ENCODE measurements at regions not wholly inside any gene's neighbourhood (a gene's known extent, or its start where the extent isn't known, plus 50 kb on each side); places are given as distances from the start of the nearest gene placed in this dataset.

- Mint-ChIP-seq H3K4me3 (ENCODE audit: unreplicated experiment) (no peak overlapping the region), H3K27ac (ENCODE audit: unreplicated experiment) (no peak overlapping the region), H3K36me3 (ENCODE audit: low read depth, unreplicated experiment) (no peaks in the 10 kb centered on the region), H3K27me3 (ENCODE audit: low read depth, unreplicated experiment) (peaks cover 3% of the 10 kb centered on the region), H3K9me3 (ENCODE audit: unreplicated experiment) (no peaks in the 10 kb centered on the region), H3K4me1 (ENCODE audit: low read depth, unreplicated experiment) (no peaks in the 10 kb centered on the region)
- Histone ChIP-seq H3K27me3 (ENCODE audit: insufficient read depth, low read length) (no peaks in the 10 kb centered on the region), H3K36me3 (ENCODE audit: insufficient read depth, low read length) (no peaks in the 10 kb centered on the region), H3K9me3 (ENCODE audit: insufficient read depth, low read depth, low read length) (no peaks in the 10 kb centered on the region), H3K79me2 (ENCODE audit: insufficient read depth, low read length) (no peaks in the 10 kb centered on the region), H3K4me1 (ENCODE audit: insufficient read depth, low read length) (no peaks in the 10 kb centered on the region), H3K9ac (ENCODE audit: low read length) (no peak overlapping the region), H3K4me2 (ENCODE audit: low read length) (no peak overlapping the region), H2AFZ (ENCODE audit: low read depth, low read length) (no peak overlapping the region), H4K20me1 (ENCODE audit: insufficient read depth, low read length) (no peaks in the 10 kb centered on the region), H3K4me3 (ENCODE audit: insufficient read depth, low read depth, low read length) (no peak overlapping the region), H3K27ac (ENCODE audit: low read depth, low read length) (no peak overlapping the region)
- DNase-seq (ENCODE audit: low read depth) (no peak), FAIRE-seq (no peak)
- TF ChIP-seq CTCF (IDR thresholded peaks at IDR 0.05; ENCODE audit: insufficient read depth, low read depth, low read length) = no peak
- TF ChIP-seq EZH2 (IDR thresholded peaks at IDR 0.05; ENCODE audit: insufficient read depth, low read length) = no peak
These were observed 259.3 kb upstream of the TBX18 start for GRCh38 chr6:85023721-85024120.

GRCh38 chr6:85017352-85017751 lies 253.0 kb upstream of the TBX18 start:
- TF ChIP-seq EZH2 (IDR thresholded peaks at IDR 0.05; ENCODE audit: insufficient read depth, low read length) (no peak), CTCF (IDR thresholded peaks at IDR 0.05; ENCODE audit: insufficient read depth, low read depth, low read length) (no peak)
- Histone ChIP-seq H3K27me3 (ENCODE audit: insufficient read depth, low read length) (no peaks in the 10 kb centered on the region), H3K9ac (ENCODE audit: low read length) (no peak overlapping the region), H2AFZ (ENCODE audit: low read depth, low read length) (no peak overlapping the region), H3K4me2 (ENCODE audit: low read length) (no peak overlapping the region), H3K4me3 (ENCODE audit: insufficient read depth, low read depth, low read length) (no peak overlapping the region), H3K27ac (ENCODE audit: low read depth, low read length) (no peak overlapping the region), H3K9me3 (ENCODE audit: insufficient read depth, low read depth, low read length) (no peaks in the 10 kb centered on the region), H3K36me3 (ENCODE audit: insufficient read depth, low read length) (no peaks in the 10 kb centered on the region), H3K79me2 (ENCODE audit: insufficient read depth, low read length) (no peaks in the 10 kb centered on the region), H3K4me1 (ENCODE audit: insufficient read depth, low read length) (no peaks in the 10 kb centered on the region), H4K20me1 (ENCODE audit: insufficient read depth, low read length) (no peaks in the 10 kb centered on the region)
- Mint-ChIP-seq H3K27ac (ENCODE audit: unreplicated experiment) (no peak overlapping the region), H3K27me3 (ENCODE audit: low read depth, unreplicated experiment) (peaks cover 3% of the 10 kb centered on the region), H3K4me3 (ENCODE audit: unreplicated experiment) (no peak overlapping the region), H3K36me3 (ENCODE audit: low read depth, unreplicated experiment) (no peaks in the 10 kb centered on the region), H3K9me3 (ENCODE audit: unreplicated experiment) (peaks cover 1% of the 10 kb centered on the region), H3K4me1 (ENCODE audit: low read depth, unreplicated experiment) (no peaks in the 10 kb centered on the region)
- FAIRE-seq = no peak
- DNase-seq (ENCODE audit: low read depth) = no peak

- FAIRE-seq (no peak), DNase-seq (ENCODE audit: low read depth) (no peak)
- Histone ChIP-seq H2AFZ (ENCODE audit: low read depth, low read length) (no peak overlapping the region), H4K20me1 (ENCODE audit: insufficient read depth, low read length) (no peaks in the 10 kb centered on the region), H3K79me2 (ENCODE audit: insufficient read depth, low read length) (no peaks in the 10 kb centered on the region), H3K27ac (ENCODE audit: low read depth, low read length) (no peak overlapping the region), H3K36me3 (ENCODE audit: insufficient read depth, low read length) (no peaks in the 10 kb centered on the region), H3K4me3 (ENCODE audit: insufficient read depth, low read depth, low read length) (no peak overlapping the region), H3K4me2 (ENCODE audit: low read length) (no peak overlapping the region), H3K27me3 (ENCODE audit: insufficient read depth, low read length) (no peaks in the 10 kb centered on the region), H3K4me1 (ENCODE audit: insufficient read depth, low read length) (no peaks in the 10 kb centered on the region), H3K9me3 (ENCODE audit: insufficient read depth, low read depth, low read length) (no peaks in the 10 kb centered on the region), H3K9ac (ENCODE audit: low read length) (no peak overlapping the region)
- H3K27ac Mint-ChIP-seq (ENCODE audit: unreplicated experiment) = no peak overlapping the region
- no peak for TF ChIP-seq EZH2 (IDR thresholded peaks at IDR 0.05; ENCODE audit: insufficient read depth, low read length)
- no peak for TF ChIP-seq CTCF (IDR thresholded peaks at IDR 0.05; ENCODE audit: insufficient read depth, low read depth, low read length)
- peaks cover under 1% of the 10 kb centered on the region for H3K27me3 Mint-ChIP-seq (ENCODE audit: low read depth, unreplicated experiment)
- H3K4me1 Mint-ChIP-seq (ENCODE audit: low read depth, unreplicated experiment) = no peaks in the 10 kb centered on the region
- H3K9me3 Mint-ChIP-seq (ENCODE audit: unreplicated experiment) = peaks cover 1% of the 10 kb centered on the region
- H3K36me3 Mint-ChIP-seq (ENCODE audit: low read depth, unreplicated experiment) = no peaks in the 10 kb centered on the region
- no peak overlapping the region for H3K4me3 Mint-ChIP-seq (ENCODE audit: unreplicated experiment)
These were observed 252.3 kb upstream of the TBX18 start for GRCh38 chr6:85016726-85017125.
